CD4-positive, alpha-beta T cell (primary cell): ENCODE measurements at regions not wholly inside any gene's neighbourhood (a gene's known extent, or its start where the extent isn't known, plus 50 kb on each side); places are given as distances from the start of the nearest gene placed in this dataset.

Source experiments
- ATAC-seq: fragments of 200-7000 bp; cut with Tn5 transposase; one replicate; pipeline ENCODE4 v1.10.0; 2022; ENCODE audit warnings: mild to moderate bottlenecking; ENCODE audit not compliant: poor library complexity
- CTCF ChIA-PET: fragments of 350-600 bp; sonication (Branson Sonifier 250); formaldehyde crosslinking; loops from one replicate; lab custom pipeline; 2021; ENCODE audit warnings: antibody characterized with exemption, inconsistent platforms; lab: Charles Lee
- POLR2A ChIA-PET: fragments of 350-600 bp; sonication (Branson Sonifier 250); formaldehyde crosslinking; loops from one replicate; lab custom pipeline; 2021; ENCODE audit warnings: antibody characterized with exemption, inconsistent platforms; lab: Charles Lee
- DNase-seq, 14 experiments: peaks; one replicate each; pipeline ENCODE4 v3.0.0-alpha.2; 2013 to 2020; ENCODE audit warnings: mixed read lengths in 2 of 14
- H3K27ac ChIP-seq, 2 donors: one replicate each; pipeline versions ENCODE4 v1.5.1 to v1.7.0; 2013; ENCODE audit warnings: low read length in 2 of 2, low read depth in 1 of 2, mild to moderate bottlenecking in 1 of 2
- H3K27me3 ChIP-seq, 2 experiments: 1 replicate in 1 of 2; 2 replicates in 1 of 2; pipeline versions ENCODE4 v1.6.1 to v1.7.0; 2013; ENCODE audit warnings: low read length in 2 of 2, control low read depth in 1 of 2, mild to moderate bottlenecking in 1 of 2, moderate library complexity in 1 of 2; ENCODE audit not compliant: insufficient read depth in 2 of 2, control insufficient read depth in 1 of 2
- H3K36me3 ChIP-seq: one replicate; pipeline ENCODE4 v1.6.1; 2013; ENCODE audit warnings: low read length, control low read depth; ENCODE audit not compliant: insufficient read depth
- H3K4me1 ChIP-seq: one replicate; pipeline ENCODE4 v1.6.1; 2013; ENCODE audit warnings: low read length, control low read depth; ENCODE audit not compliant: insufficient read depth
- H3K4me3 ChIP-seq: one replicate; pipeline ENCODE4 v1.5.1; 2013; ENCODE audit warnings: mild to moderate bottlenecking, low read length, moderate library complexity
- H3K9me3 ChIP-seq, 2 experiments: 1 replicate in 1 of 2; 2 replicates in 1 of 2; pipeline versions ENCODE4 v1.6.1 to v1.7.0; 2013; ENCODE audit warnings: low read length in 2 of 2, mild to moderate bottlenecking in 2 of 2, control low read depth in 1 of 2, moderate library complexity in 1 of 2; ENCODE audit not compliant: control insufficient read depth in 1 of 2, insufficient read depth in 1 of 2
- H3K27ac Mint-ChIP-seq: one replicate; pipeline ENCODE4 v1.8.0; 2020; ENCODE audit warnings: mixed read lengths
- H3K27me3 Mint-ChIP-seq: one replicate; pipeline ENCODE4 v1.8.0; 2021; ENCODE audit warnings: mixed read lengths
- H3K36me3 Mint-ChIP-seq: one replicate; pipeline ENCODE4 v1.8.0; 2021; ENCODE audit warnings: low read depth, mixed read lengths
- H3K4me1 Mint-ChIP-seq: one replicate; pipeline ENCODE4 v1.8.0; 2021; ENCODE audit warnings: low read depth, mixed read lengths
- H3K4me3 Mint-ChIP-seq: one replicate; pipeline ENCODE4 v1.8.0; 2020; ENCODE audit warnings: mild to moderate bottlenecking, mixed read lengths
- H3K9me3 Mint-ChIP-seq: one replicate; pipeline ENCODE4 v1.8.0; 2020; ENCODE audit warnings: mixed read lengths
- CTCF ChIP-seq: fragments of 200-600 bp; IDR thresholded peaks from one replicate; pipeline ENCODE4 v1.8.0; 2022; ENCODE audit warnings: antibody characterized with exemption, mild to moderate bottlenecking
- intact Hi-C, 2 experiments: fragments of 100-400 bp; cut with DNase I in 1 of 2; cut with micrococcal nuclease in 1 of 2; formaldehyde crosslinking; loops; one replicate each; pipeline versions ENCODE4 v1.15.1 to v1.9.0; 2023 to 2025; cut with DNase I, micrococcal nuclease

GRCh38 chr3:79824166-79824565, 56.4 kb upstream of the ROBO1 start:
- H3K9me3 Mint-ChIP-seq = peaks cover 17% of the 10 kb centered on the region
- Histone ChIP-seq H3K36me3 (no peaks in the 10 kb centered on the region), H3K9me3 (peaks cover 5% of the 10 kb centered on the region in 2 experiments), H3K4me3 (no peak overlapping the region), H3K27ac (no peak overlapping the region), H3K27me3 (no peaks in the 10 kb centered on the region), H3K4me1 (no peaks in the 10 kb centered on the region)
- intact Hi-C loops = no loop called here
- H3K27me3 Mint-ChIP-seq = no peaks in the 10 kb centered on the region
- ChIA-PET POLR2A (no interaction called here), CTCF (no interaction called here)
- ATAC-seq (no peak), DNase-seq (no peak)
- H3K4me1 Mint-ChIP-seq = no peaks in the 10 kb centered on the region
- TF ChIP-seq CTCF = no peak
- no peak overlapping the region for H3K27ac Mint-ChIP-seq
- no peak overlapping the region for H3K4me3 Mint-ChIP-seq
- H3K36me3 Mint-ChIP-seq = no peaks in the 10 kb centered on the region

- peaks cover 15% of the 10 kb centered on the region for H3K9me3 Mint-ChIP-seq
- ATAC-seq (no peak), DNase-seq (no peak)
- no peak overlapping the region for H3K27ac ChIP-seq
- no peak overlapping the region for H3K4me3 ChIP-seq
- H3K4me1 ChIP-seq = no peaks in the 10 kb centered on the region
- no peak overlapping the region for H3K4me3 Mint-ChIP-seq
- no peak overlapping the region for H3K27ac Mint-ChIP-seq
- no peaks in the 10 kb centered on the region for H3K27me3 ChIP-seq
- ChIA-PET POLR2A (no interaction called here), CTCF (no interaction called here)
- intact Hi-C loops = no loop called here
- H3K36me3 ChIP-seq = no peaks in the 10 kb centered on the region
- peaks cover 5 to 7% of the 10 kb centered on the region in 2 experiments for H3K9me3 ChIP-seq
- H3K27me3 Mint-ChIP-seq = no peaks in the 10 kb centered on the region
- no peaks in the 10 kb centered on the region for H3K4me1 Mint-ChIP-seq
- no peak for TF ChIP-seq CTCF
- no peaks in the 10 kb centered on the region for H3K36me3 Mint-ChIP-seq
Measured at GRCh38 chr3:79822076-79822475, 54.3 kb upstream of the ROBO1 start.

GRCh38 chr3:79820089-79820488, 52.3 kb upstream of the ROBO1 start:
- H3K9me3 ChIP-seq = peaks cover 10 to 11% of the 10 kb centered on the region in 2 experiments
- TF ChIP-seq CTCF = no peak
- H3K27me3 ChIP-seq = no peaks in the 10 kb centered on the region
- intact Hi-C loops = no loop called here
- H3K4me3 ChIP-seq = no peak overlapping the region
- no peaks in the 10 kb centered on the region for H3K36me3 ChIP-seq
- no peaks in the 10 kb centered on the region for H3K36me3 Mint-ChIP-seq
- no peak overlapping the region for H3K27ac ChIP-seq
- H3K9me3 Mint-ChIP-seq = peaks cover 22% of the 10 kb centered on the region
- H3K4me1 ChIP-seq = no peaks in the 10 kb centered on the region
- no peaks in the 10 kb centered on the region for H3K4me1 Mint-ChIP-seq
- no peak overlapping the region for H3K4me3 Mint-ChIP-seq
- no peak overlapping the region for H3K27ac Mint-ChIP-seq
- ATAC-seq (no peak), DNase-seq (no peak)
- CTCF ChIA-PET = no interaction called here
- H3K27me3 Mint-ChIP-seq = no peaks in the 10 kb centered on the region
- POLR2A ChIA-PET = no interaction called here
